ENCODE measurements at regions not wholly inside any gene's neighbourhood (a gene's known extent, or its start where the extent isn't known, plus 50 kb on each side); places are given as distances from the start of the nearest gene placed in this dataset.

DNA sequence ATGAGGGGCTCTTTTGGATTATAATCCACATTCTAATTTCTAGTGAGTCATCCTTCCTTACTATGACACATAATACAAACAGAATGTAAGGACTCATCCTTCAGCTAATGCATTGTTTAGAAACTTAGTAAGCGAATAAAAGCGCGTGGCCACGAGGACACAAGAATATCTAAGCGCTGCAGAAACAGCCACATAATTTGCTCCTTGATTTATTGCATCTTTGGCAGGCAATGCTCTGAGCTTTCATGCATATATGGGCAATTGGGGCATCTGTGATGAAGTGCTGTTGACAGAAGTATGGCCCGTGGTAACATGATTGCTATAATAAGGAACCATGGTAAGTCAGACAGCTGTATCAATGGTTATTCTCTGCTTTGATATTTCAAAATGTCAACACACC lies 191.3 kb upstream of the ZNF385D start:
- TF ChIP-seq POLR2AphosphoS5 (IDR thresholded peaks at IDR 0.05; ENCODE audit: low read depth, low read length) (no peak), POLR2A (IDR thresholded peaks at IDR 0.05; ENCODE audit: borderline replicate concordance, extremely low read depth, insufficient read depth, insufficient read length) (no peak), TCF7L2 (IDR thresholded peaks at IDR 0.05; ENCODE audit: borderline replicate concordance, extremely low read depth, insufficient read depth, insufficient read length) (no peak)
- TF ChIP-seq, protein P1, sequence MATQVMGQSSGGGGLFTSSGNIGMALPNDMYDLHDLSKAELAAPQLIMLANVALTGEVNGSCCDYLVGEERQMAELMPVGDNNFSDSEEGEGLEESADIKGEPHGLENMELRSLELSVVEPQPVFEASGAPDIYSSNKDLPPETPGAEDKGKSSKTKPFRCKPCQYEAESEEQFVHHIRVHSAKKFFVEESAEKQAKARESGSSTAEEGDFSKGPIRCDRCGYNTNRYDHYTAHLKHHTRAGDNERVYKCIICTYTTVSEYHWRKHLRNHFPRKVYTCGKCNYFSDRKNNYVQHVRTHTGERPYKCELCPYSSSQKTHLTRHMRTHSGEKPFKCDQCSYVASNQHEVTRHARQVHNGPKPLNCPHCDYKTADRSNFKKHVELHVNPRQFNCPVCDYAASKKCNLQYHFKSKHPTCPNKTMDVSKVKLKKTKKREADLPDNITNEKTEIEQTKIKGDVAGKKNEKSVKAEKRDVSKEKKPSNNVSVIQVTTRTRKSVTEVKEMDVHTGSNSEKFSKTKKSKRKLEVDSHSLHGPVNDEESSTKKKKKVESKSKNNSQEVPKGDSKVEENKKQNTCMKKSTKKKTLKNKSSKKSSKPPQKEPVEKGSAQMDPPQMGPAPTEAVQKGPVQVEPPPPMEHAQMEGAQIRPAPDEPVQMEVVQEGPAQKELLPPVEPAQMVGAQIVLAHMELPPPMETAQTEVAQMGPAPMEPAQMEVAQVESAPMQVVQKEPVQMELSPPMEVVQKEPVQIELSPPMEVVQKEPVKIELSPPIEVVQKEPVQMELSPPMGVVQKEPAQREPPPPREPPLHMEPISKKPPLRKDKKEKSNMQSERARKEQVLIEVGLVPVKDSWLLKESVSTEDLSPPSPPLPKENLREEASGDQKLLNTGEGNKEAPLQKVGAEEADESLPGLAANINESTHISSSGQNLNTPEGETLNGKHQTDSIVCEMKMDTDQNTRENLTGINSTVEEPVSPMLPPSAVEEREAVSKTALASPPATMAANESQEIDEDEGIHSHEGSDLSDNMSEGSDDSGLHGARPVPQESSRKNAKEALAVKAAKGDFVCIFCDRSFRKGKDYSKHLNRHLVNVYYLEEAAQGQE (IDR thresholded peaks at IDR 0.05; ENCODE audit: low read depth), result no peak
- TF ChIP-seq, protein P2, sequence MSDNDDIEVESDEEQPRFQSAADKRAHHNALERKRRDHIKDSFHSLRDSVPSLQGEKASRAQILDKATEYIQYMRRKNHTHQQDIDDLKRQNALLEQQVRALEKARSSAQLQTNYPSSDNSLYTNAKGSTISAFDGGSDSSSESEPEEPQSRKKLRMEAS (IDR thresholded peaks at IDR 0.05), result no peak
- TF ChIP-seq, protein P3, sequence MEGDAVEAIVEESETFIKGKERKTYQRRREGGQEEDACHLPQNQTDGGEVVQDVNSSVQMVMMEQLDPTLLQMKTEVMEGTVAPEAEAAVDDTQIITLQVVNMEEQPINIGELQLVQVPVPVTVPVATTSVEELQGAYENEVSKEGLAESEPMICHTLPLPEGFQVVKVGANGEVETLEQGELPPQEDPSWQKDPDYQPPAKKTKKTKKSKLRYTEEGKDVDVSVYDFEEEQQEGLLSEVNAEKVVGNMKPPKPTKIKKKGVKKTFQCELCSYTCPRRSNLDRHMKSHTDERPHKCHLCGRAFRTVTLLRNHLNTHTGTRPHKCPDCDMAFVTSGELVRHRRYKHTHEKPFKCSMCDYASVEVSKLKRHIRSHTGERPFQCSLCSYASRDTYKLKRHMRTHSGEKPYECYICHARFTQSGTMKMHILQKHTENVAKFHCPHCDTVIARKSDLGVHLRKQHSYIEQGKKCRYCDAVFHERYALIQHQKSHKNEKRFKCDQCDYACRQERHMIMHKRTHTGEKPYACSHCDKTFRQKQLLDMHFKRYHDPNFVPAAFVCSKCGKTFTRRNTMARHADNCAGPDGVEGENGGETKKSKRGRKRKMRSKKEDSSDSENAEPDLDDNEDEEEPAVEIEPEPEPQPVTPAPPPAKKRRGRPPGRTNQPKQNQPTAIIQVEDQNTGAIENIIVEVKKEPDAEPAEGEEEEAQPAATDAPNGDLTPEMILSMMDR (IDR thresholded peaks at IDR 0.05 in 2 of 3, conservative IDR thresholded peaks at IDR 0.05 in 1 of 3; ENCODE audit: borderline replicate concordance in 1 of 3, insufficient read depth in 1 of 3, low read depth in 2 of 3, low read length in 2 of 3), result no peak
